PFSK-1 (cell line): ENCODE measurements at regions not wholly inside any gene's neighbourhood (a gene's known extent, or its start where the extent isn't known, plus 50 kb on each side); places are given as distances from the start of the nearest gene placed in this dataset.

Experiments
- FOXP2 ChIP-seq: optimal IDR thresholded peaks from 2 replicates; pipeline ENCODE3; 2011; ENCODE audit warnings: borderline replicate concordance, control low read depth, inconsistent platforms; ENCODE audit not compliant: insufficient read depth; ENCODE audit errors: extremely low read length, extremely low read depth
- POLR2AphosphoS5 ChIP-seq: IDR thresholded peaks from 2 replicates; pipeline ENCODE4 v1.6.1; 2012; ENCODE audit warnings: low read depth, mild to moderate bottlenecking, control low read depth, low read length, moderate library complexity

GRCh38 chr4:4641661-4642495, 100.0 kb upstream of the STX18 start:
- TF ChIP-seq FOXP2 = no peak
- no peak for TF ChIP-seq POLR2AphosphoS5
